Lower leg skin (tissue), 3 donors: ENCODE measurements at regions not wholly inside any gene's neighbourhood (a gene's known extent, or its start where the extent isn't known, plus 50 kb on each side); places are given as distances from the start of the nearest gene placed in this dataset.

Experiments used
- POLR2A ChIP-seq, 2 donors: fragments of 450-650 bp; IDR thresholded peaks; one replicate each; pipeline ENCODE4 v1.6.1; 2016 to 2017; ENCODE audit warnings: antibody characterized with exemption in 2 of 2, mild to moderate bottlenecking in 1 of 2, moderate library complexity in 1 of 2
- TF ChIP-seq, protein P1 (sequence below), 3 donors: fragments of 450-650 bp; IDR thresholded peaks; one replicate each; pipeline ENCODE4 v1.5.1; 2016; ENCODE audit warnings: antibody characterized with exemption in 3 of 3, mild to moderate bottlenecking in 3 of 3, moderate library complexity in 2 of 3

DNA sequence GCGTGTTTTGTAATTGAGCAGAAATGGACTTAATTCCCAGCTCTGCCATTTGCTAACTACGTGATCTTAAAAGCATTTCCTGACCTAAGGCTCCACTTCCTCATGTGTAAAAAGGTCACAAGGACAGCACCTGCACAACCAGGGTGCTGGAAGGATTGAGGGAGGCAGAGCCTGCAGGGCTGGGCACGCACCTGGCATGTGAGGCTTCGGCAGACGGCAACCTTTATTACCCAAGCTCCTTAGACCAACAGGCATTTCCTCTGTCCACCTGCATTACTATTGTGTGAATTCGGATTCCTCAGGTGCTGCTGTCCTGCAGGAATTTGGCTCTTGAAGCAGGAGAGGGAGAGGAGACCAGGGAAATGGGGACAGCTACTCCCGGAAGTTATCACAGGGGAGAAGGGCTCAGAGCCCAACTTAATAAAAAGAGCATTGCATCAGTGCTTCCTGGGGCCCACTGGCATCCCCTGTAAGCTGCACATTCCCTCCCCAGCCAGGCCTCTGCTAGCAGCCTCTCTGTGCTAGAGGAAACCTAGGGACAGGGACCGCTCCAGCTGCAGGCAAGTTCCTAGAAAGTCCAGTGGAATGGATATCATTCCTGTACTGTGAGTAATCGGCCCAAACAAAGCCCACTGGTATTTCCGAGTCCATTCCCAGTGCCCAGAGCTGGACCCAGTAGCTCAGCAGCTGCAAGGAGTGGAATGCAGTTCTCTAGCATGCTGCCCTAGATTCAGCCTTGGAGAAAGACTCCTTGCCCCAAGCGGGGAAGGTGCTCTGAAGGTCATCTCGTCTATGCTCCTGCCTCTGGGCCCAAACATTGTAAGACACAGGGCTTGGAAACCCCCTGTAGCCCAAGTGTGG, 157.1 kb upstream of the CCND2 start:
- no peak for TF ChIP-seq POLR2A (IDR thresholded peaks at IDR 0.05)
- TF ChIP-seq, protein P1, sequence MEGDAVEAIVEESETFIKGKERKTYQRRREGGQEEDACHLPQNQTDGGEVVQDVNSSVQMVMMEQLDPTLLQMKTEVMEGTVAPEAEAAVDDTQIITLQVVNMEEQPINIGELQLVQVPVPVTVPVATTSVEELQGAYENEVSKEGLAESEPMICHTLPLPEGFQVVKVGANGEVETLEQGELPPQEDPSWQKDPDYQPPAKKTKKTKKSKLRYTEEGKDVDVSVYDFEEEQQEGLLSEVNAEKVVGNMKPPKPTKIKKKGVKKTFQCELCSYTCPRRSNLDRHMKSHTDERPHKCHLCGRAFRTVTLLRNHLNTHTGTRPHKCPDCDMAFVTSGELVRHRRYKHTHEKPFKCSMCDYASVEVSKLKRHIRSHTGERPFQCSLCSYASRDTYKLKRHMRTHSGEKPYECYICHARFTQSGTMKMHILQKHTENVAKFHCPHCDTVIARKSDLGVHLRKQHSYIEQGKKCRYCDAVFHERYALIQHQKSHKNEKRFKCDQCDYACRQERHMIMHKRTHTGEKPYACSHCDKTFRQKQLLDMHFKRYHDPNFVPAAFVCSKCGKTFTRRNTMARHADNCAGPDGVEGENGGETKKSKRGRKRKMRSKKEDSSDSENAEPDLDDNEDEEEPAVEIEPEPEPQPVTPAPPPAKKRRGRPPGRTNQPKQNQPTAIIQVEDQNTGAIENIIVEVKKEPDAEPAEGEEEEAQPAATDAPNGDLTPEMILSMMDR (IDR thresholded peaks at IDR 0.05), result no peak
